Epidermal melanocyte (primary cell): ENCODE measurements at regions not wholly inside any gene's neighbourhood (a gene's known extent, or its start where the extent isn't known, plus 50 kb on each side); places are given as distances from the start of the nearest gene placed in this dataset.
"Not testable (repeated sequence)": the region's sequence is repeated elsewhere in the genome, so short reads cannot be mapped to it uniquely, and the experiment has no call there.

Source experiments
- DNase-seq: peaks from one replicate; pipeline ENCODE4 v3.0.0; 2011; ENCODE audit warnings: low spot score; ENCODE audit not compliant: insufficient read length

DNA sequence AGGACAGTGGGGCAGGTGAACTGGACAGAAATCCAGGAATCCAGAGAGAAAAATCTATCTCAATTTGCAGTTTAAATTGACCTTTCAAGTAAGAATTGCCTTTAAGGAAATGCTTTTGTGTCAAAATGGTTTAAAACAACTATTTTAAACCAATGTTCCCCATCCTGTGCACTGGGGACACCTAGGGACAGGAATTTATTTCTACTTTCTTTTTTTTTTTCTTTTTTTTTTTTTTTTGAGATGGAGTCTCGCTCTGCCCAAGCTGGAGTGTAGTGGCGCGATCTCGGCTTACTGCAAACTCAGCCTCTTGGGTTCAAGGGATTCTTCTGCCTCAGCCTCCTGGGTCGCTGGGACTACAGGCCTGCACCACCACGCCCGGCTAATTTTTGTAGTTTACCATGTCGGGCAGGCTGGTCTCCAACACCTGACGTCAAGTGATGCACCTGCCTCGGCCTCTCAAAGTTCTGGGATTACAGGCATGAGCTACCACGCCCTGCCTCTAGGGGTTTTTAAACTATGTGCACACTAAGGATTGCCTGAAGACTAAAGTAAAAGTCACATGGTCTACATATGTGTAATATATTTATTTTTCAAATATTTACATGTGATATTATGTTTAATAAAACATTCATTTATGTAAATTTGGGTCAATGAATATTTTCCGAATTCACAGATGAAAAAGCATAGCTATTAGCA is 1213.4 kb downstream of the STIM2 start:
- no peak for DNase-seq

DNA sequence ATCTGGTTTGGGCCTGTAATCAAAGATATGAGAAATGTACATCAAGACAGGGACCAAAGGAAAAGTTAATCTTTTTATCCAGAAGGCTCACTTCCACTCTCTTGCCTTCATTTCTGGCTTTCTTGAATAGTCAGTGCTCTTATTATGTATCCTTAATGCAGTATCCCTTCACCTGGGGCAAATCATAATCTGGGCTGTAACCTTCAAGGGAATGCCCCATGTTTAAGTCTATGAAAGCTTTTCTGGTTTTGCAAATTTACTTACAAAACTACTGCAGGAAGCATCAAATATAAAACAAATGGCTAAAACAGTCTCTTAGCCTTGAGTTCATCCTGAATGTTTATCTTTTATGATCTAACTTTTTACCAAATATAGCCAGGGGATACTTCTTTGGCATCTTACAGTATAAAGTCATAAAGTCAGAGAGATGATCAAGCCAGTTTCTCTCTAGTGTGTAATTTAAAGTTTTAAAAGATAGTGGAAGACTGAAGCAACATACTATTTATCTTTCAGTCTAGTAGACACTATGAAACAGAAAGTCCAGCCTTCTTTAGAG is 1214.8 kb downstream of the STIM2 start:
- no peak for DNase-seq

DNA sequence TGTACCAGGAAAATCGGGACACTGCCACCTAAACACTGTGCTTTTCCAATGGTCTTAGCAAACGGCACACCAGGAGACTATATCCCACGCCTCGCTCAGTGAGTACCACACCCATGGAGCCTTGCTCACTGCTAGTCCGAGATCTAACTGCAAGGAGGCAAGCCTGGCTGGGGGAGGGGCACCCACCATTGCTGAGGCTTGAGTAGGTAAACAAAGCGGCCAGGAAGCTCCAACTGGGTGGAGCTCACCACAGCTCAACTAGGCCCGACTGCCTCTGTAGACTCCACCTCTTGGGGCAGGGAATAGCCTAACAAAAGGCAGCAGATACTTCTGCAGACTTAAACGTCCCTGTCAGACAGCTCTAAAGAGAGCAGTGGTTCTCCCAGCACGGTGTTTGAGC is 1216.6 kb downstream of the STIM2 start:
- DNase-seq, result not testable (repeated sequence)

DNA sequence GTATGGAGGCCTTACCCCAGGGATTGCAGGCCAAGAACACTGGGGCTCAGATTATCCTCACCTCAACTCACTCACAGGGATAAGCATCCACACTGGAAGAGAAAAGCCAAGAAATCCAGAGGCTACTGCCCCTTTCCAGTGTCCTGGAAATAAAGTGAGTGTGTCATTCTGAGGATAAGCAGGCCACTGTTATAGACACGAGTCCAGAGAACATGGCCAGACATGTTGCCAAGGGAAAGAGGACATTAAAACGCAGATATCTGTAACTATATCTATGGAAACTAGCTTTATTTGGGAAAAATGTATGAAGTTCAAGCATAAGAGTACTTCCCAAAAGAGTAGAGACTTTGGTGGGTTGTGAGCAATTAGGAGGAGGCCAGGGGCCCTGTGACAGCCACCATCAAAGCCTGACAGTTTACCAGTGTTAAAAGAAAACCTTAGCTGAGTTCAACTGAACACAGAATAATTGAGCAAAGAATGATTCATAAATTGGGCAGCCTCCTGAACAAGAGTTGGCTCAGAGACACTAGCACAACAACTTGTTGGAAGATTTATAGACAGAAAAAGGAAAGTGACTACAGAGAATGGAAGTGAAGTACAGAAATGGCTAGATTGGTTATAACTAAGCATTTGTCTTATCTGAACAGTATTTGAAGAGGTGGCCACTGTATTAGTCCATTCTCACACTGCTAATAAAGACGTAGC is 1222.2 kb downstream of the STIM2 start:
- DNase-seq, result no peak

DNA sequence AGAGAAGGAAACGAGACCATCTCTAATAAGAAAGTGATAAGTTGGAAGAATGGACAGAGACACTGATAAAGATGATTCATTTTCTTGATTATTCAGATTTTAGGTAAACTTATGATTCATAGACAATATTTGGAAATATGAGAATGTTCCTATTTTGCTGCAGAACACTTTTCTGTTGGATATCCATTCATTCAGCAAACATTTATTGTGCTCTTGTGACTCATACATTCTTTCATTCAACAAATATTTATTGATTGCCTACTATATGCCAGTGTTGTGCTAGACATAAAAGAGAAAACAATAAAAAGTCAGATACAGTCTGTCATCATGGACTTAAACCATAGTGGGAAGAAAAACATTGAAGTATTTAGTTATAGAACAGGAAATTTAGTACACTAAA is 1232.0 kb downstream of the STIM2 start:
- no peak for DNase-seq

DNA sequence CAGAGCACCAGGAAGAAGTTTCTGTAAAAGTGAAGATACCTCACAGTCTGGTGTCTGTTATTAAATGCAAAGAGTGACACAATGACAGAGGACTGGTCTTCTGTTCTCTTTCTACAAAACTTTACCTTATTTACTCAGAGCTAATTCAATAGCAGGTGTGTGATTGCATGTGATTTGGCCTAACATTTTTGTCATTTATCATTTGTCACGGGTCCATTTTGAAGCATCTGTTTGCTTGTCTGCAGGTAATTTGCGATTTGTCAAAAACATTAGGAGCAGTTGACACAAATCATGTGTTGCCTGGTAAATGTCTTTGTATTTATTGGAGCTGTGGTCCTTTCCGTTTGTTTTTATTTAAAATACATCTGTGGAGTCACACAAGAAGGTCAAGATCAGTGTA is 1232.4 kb downstream of the STIM2 start:
- DNase-seq, result no peak

DNA sequence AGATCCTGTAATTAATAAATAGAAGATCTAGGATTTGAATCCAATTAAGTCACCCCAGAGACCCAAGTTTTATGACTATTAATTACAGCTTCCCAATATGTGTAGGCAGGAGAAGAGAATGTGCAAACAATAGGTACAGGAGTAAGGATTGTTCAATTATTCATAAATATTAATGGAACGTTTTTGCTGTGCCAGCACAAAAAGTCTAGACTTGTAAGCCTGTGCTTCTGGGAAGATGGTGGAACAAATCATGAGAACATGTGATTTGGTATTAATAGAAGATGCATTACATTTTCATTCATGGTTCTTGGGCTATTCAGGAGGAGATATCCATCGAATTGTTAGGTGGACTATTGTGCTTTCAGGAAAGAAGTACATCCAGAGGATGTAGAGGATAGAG is 1240.9 kb downstream of the STIM2 start:
- no peak for DNase-seq

DNA sequence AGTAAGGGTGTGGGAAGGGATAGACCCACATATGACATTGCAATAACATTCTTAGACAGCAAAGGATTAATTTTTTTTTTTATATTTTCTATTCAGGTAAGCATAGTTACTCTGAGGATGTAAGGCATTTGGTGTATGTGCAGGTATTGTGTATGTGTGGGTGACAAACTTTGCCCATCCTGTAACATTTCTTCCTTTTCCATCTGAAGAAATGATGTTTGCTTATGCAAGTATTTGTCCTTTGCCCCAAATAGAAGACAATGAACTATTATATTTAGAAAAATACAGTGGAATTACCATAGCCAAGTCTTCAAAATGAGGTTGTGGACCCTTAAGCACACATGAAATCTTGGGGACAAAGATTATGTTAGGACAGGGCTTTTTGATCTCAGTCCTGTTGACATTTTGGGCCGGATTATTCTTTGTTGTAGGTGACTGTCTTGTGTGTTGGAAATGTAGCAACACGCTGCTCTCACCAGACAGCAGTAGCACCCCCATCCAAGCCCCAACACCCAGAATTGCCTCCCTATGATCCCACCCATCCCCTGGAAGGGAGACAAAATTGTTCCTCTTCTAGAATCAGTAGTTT is 1244.7 kb downstream of the STIM2 start:
- no peak for DNase-seq

DNA sequence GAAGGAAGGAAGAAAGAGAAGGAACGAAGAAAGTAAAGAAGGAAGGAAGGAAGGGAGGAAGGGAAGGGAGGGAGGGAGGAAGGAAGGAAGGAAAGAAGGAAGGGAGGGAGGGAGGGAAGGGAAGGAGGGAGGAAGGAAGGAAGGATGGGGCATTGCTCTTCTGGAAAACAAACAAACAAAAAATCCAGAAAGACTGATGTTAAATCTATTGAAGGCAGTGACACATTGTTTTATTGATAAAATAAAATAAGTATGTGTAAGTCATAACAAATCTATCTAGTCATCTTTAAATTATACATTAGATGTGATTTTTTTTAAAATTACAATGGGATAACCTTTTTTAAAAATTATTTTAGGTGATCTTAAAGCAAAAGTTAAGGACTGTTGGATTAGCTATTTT is 1245.5 kb downstream of the STIM2 start:
- DNase-seq, result no peak

DNA sequence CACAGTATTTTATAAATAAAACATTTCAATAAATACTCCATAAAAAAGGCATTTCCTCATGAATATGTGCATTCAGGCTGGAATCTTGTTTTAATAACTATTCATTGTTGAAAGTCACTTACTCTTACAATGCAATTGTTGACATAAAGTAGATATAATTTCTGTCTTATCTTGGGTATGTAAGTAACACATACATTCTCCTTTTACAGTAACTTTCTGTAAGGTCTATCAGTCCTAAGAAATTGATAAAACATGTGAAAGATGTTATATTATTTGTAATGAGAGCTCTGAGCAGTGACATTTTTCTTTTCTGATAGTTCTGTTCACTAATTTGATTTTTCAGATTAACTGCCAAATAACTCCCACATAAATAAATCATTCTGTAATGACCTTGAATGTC is 1249.2 kb downstream of the STIM2 start:
- DNase-seq, result no peak

DNA sequence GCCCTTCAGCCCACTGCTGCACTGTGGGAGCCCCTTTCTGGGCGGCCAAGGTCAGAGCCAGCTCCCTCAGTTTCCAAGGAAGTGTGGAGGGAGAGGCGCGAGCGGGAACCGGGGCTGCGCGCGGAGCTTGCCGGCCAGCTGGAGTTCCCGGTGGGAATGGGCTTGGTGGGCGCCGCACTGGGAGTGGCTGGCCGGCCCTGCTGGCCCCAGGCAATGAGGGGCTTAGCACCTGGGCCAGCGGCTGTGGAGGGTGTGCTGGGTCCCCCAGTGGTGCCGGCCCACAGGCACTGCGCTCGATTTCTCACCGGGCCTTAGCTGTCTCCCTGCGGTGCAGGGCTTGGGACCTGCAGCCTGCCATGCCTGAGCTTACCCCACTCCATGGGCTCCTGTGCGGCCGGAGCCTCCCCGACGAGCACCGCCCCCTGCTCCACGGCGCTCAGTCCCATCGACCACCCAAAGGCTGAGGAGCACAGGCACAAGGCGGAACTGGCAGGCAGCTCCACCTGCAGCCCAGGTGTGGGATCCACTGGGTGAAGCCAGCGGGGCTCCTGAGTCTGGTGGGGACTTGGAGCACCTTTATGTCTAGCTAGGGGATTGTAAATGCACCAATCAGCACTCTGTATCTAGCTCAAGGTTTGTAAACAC is 1252.2 kb downstream of the STIM2 start:
- not testable (repeated sequence) for DNase-seq

DNA sequence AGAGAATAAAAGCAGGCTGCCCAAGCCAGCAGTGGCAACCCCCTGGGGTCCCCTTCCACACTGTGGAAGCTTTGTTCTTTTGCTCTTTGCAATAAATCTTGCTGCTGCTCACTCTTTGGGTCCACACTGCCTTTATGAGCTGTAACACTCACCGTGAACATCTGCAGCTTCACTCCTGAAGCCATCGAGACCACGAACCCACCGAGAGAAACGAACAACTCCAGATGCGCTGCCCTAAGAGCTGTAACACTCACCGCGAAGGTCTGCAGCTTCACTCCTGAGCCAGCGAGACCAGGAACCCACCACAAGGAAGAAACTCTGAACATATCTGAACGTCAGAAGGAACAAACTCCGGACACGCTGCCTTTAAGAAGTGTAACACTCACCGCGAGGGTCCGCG is 1252.9 kb downstream of the STIM2 start:
- not testable (repeated sequence) for DNase-seq

DNA sequence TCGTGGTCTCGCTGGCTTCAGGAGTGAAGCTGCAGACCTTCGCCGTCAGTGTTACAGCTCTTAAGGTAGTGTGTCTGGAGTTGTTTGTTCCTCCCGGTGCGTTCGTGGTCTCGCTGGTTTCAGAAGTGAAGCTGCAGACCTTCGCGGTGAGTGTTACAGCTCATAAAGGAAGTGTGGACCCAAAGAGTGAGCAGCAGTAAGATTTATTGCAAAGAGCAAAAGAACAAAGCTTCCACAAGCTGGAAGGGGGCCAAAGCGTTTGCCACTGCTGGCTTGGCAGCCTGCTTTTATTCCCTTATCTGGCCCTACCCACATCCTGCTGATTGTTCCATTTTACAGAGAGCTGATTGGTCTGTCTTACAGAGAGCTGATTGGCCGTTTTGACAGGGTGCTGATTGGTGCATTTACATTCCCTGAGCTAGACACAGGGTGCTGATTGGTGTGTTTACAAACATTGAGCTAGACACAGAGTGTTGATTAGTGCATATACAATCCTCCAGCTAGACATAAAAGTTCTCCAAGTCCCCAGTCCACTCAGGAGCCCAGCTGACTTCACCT is 1256.0 kb downstream of the STIM2 start:
- not testable (repeated sequence) for DNase-seq

DNA sequence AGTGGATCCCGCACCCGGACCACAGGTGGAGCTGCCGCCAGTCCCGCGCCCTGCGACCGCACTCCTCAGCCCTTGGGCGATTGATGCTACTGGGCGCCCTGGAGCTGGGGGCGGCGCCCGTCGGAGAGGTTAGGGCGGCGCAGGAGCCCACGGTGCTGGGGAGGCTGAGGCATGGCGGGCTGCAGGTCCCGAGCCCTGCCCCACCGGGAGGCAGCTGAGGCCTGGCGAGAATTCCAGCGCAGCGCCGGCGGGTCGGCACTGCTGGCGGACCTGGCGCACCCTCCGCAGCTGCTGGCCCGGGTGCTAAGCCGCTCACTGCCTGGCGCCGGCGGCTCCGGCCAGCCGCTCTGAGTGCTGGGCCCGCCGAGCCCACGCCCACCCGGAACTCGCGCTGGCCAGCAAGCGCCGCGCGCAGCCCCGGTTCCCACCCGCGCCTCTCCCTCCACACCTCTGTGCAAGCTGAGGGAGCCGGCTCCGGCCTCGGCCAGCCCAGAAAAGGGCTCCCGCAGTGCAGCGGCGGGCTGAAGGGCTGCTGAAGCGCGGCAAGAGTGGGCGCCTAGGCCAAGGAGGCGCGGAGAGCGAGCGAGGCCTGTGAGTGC is 1256.5 kb downstream of the STIM2 start:
- no peak for DNase-seq

DNA sequence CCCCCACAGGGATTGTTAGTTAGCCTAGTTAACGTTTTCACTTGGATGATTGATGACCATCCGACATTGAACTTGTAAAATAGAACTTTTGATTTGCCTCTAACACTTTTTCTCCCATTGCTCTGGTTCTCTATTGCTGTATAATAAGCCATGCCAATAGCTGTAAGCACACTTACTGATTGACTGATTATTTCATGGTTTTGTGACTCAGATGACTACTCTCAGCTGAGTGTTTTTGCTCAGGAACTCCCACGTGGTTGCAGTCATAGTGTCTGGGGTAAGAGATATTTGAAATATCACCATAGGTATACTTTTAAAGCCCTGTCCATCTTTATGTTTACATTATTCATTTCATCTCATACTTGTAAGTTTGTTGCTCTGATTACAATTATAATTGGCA is 1285.5 kb downstream of the STIM2 start:
- DNase-seq, result no peak

DNA sequence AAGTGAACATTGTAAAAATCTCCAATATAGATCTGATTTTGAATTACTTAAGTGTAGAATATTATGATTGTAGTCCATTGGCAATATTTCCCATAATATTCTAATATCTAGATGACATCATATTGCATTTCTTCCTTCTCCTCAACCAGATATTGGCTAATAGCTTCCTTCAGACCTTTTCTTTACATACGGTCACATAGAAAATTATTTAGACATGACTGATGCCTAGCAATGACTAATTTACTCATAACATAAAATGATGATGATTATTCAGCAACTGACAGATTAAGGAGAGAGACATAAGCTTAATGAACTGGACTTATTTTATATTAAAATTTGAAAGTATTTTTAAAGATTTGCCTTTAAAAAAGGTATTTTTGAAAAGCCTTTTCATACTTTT is 1287.6 kb downstream of the STIM2 start:
- no peak for DNase-seq

DNA sequence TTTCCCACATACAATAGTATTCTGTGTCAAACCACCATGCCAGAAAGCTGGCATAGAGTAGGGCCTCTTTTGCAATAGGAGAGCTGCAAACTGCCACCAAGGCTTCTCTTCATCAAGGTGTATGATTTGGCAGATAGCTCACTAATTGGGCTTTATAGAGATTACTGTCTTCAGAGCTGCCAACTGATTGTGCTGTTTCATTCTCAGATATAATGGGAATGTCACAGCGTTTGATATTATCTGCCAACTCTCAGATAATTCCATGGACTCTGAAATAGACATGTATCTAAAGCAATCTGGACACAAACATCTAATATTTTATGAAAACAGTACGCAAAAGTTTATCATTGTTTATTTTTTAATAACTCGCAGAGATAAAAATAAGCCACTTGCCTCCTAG is 1289.1 kb downstream of the STIM2 start:
- DNase-seq, result no peak

DNA sequence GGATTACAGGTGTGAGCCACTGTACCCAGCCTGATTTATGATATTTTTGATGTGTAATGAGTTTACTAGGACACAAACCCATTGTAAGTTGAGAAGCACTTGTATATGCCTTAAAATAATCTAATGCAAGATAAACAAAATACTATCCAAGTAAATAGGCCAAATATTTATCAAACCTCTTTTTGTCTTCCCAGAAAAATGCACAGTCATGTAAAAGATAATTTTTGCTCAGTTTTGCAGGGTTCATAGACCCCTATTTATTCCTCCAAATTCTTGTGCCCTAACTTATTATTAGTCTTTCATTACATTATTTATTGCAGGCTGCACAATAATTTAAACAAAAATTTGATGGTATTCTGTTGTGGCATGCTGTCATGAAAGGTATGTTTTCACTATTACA is 1290.7 kb downstream of the STIM2 start:
- no peak for DNase-seq

DNA sequence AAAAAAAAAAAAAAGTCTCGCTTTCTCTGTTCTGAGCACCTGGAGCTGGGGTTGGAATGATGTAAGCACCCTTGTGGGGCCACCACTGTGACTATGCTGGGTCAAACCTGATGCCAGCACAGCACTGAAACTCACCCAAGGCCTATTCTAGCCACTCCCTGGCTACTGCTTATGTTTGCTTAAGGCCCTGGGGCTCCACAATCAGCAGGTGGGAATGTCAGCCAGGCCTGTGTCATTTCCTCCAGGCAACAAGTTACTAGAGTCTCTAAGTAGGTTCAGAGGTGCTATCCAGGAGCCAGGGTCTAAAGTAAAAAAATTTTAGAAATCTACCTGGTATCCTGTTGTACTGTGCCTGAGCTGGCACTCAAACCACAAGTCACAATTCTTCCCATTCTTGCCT is 1306.8 kb downstream of the STIM2 start:
- no peak for DNase-seq

DNA sequence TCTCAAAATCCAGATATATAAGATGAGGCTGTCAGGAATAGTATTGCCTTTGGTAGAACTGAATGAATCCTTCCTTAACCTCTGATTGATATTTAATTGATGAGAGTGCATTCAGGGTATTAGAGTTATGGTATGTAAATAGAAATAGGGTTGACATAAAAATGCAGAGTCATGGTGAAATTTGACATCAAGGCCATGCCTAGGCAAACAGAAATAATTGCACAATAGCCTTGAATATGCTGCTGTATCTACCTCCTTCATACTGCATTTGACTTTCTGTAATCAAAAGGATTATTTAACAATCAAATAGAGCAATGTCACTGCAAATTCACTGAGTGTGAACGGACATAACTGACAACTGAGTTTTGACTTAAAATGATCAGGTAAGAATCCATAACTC is 1316.3 kb downstream of the STIM2 start:
- no peak for DNase-seq

DNA sequence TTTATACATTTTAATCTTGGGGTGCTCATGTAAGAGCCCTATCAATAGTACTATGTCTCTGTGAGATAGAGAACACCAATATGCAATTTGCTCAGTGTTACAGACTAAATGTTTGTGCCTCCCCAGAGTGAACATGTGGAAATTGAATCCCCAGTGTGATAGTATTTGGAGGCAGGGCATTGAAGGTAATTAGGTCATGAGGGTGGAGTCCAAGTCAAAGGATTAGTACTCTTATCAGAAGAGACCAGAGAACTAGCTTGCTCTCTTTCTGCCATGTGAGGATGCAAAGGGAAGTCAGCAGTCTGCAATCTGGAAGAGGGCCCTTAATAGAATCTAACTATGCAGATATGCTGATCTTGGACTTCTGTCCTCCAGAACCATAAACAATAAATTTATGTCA is 1317.0 kb downstream of the STIM2 start:
- DNase-seq, result no peak
